HUES48 (cell line): ENCODE measurements at regions not wholly inside any gene's neighbourhood (a gene's known extent, or its start where the extent isn't known, plus 50 kb on each side); places are given as distances from the start of the nearest gene placed in this dataset.

Experiments
- H3K27ac ChIP-seq: one replicate; pipeline ENCODE4 v1.7.0; 2013; ENCODE audit warnings: low read depth, low read length, inconsistent platforms
- H3K27me3 ChIP-seq: 2 replicates; pipeline ENCODE4 v1.6.1; 2013; ENCODE audit warnings: mild to moderate bottlenecking, low read length; ENCODE audit not compliant: control insufficient read depth, insufficient read depth
- H3K36me3 ChIP-seq: 2 replicates; pipeline ENCODE4 v1.6.1; 2013; ENCODE audit warnings: low read length; ENCODE audit not compliant: control insufficient read depth, insufficient read depth
- H3K4me1 ChIP-seq: 2 replicates; pipeline ENCODE4 v1.6.1; 2013; ENCODE audit warnings: mild to moderate bottlenecking, low read length; ENCODE audit not compliant: control insufficient read depth, insufficient read depth
- H3K4me3 ChIP-seq: 2 replicates; pipeline ENCODE4 v1.5.1; 2013; ENCODE audit warnings: mild to moderate bottlenecking, low read depth, low read length
- H3K9ac ChIP-seq: 2 replicates; pipeline ENCODE4 v1.6.1; 2013; ENCODE audit warnings: mild to moderate bottlenecking, low read depth, low read length, moderate library complexity
- H3K9me3 ChIP-seq: 2 replicates; pipeline ENCODE4 v1.6.1; 2013; ENCODE audit warnings: low read length; ENCODE audit not compliant: control insufficient read depth, insufficient read depth

- Histone ChIP-seq H3K27me3 (no peaks in the 10 kb centered on the region), H3K27ac (no peak overlapping the region), H3K4me3 (no peak overlapping the region), H3K9me3 (no peaks in the 10 kb centered on the region), H3K4me1 (peaks cover 8% of the 10 kb centered on the region; the same call in 1 of the 2 replicates), H3K36me3 (no peaks in the 10 kb centered on the region), H3K9ac (no peak overlapping the region)
Observed at GRCh38 chrX:7294483-7294882, 146.5 kb upstream of the PUDP start.

GRCh38 chrX:7286168-7286837 lies 138.3 kb upstream of the PUDP start:
- no peaks in the 10 kb centered on the region for H3K36me3 ChIP-seq
- no peak overlapping the region for H3K27ac ChIP-seq
- H3K27me3 ChIP-seq: no peaks in the 10 kb centered on the region
- H3K4me3 ChIP-seq: no peak overlapping the region
- no peaks in the 10 kb centered on the region for H3K9me3 ChIP-seq
- peaks cover 8% of the 10 kb centered on the region; the same call in 1 of the 2 replicates for H3K4me1 ChIP-seq
- H3K9ac ChIP-seq: no peak overlapping the region

GRCh38 chrX:7285765-7286164 lies 137.8 kb upstream of the PUDP start:
- H3K27ac ChIP-seq: no peak overlapping the region
- H3K4me3 ChIP-seq: no peak overlapping the region
- no peak overlapping the region for H3K9ac ChIP-seq
- H3K9me3 ChIP-seq: no peaks in the 10 kb centered on the region
- no peaks in the 10 kb centered on the region for H3K27me3 ChIP-seq
- no peaks in the 10 kb centered on the region for H3K36me3 ChIP-seq
- H3K4me1 ChIP-seq: peaks cover 4% of the 10 kb centered on the region; the same call in 1 of the 2 replicates

- Histone ChIP-seq H3K27me3 (no peaks in the 10 kb centered on the region), H3K4me3 (no peak overlapping the region), H3K27ac (no peak overlapping the region), H3K9me3 (no peaks in the 10 kb centered on the region), H3K4me1 (no peaks in the 10 kb centered on the region), H3K9ac (no peak overlapping the region), H3K36me3 (no peaks in the 10 kb centered on the region)
Observed at GRCh38 chrX:7283741-7284140, 135.8 kb upstream of the PUDP start.

- no peaks in the 10 kb centered on the region for H3K36me3 ChIP-seq
- H3K9ac ChIP-seq: no peak overlapping the region
- H3K9me3 ChIP-seq: no peaks in the 10 kb centered on the region
- no peak overlapping the region for H3K27ac ChIP-seq
- no peaks in the 10 kb centered on the region for H3K27me3 ChIP-seq
- H3K4me3 ChIP-seq: no peak overlapping the region
- no peaks in the 10 kb centered on the region for H3K4me1 ChIP-seq
Observed at GRCh38 chrX:7280520-7280919, 132.6 kb upstream of the PUDP start.

GRCh38 chrX:7272346-7272745 lies 124.4 kb upstream of the PUDP start:
- Histone ChIP-seq H3K4me1 (no peaks in the 10 kb centered on the region), H3K36me3 (no peaks in the 10 kb centered on the region), H3K9me3 (no peaks in the 10 kb centered on the region), H3K4me3 (no peak overlapping the region), H3K27ac (no peak overlapping the region), H3K27me3 (no peaks in the 10 kb centered on the region), H3K9ac (no peak overlapping the region)

- H3K4me1 ChIP-seq: no peaks in the 10 kb centered on the region
- H3K27me3 ChIP-seq: no peaks in the 10 kb centered on the region
- no peaks in the 10 kb centered on the region for H3K9me3 ChIP-seq
- no peaks in the 10 kb centered on the region for H3K36me3 ChIP-seq
- no peak overlapping the region for H3K4me3 ChIP-seq
- H3K9ac ChIP-seq: no peak overlapping the region
- H3K27ac ChIP-seq: no peak overlapping the region
Observed at GRCh38 chrX:7270933-7271332, 123.0 kb upstream of the PUDP start.

- no peak overlapping the region for H3K4me3 ChIP-seq
- H3K9ac ChIP-seq: no peak overlapping the region
Observed at GRCh38 chrX:7269991-7270390, 122.0 kb upstream of the PUDP start.

GRCh38 chrX:7269589-7269988 lies 121.6 kb upstream of the PUDP start:
- Histone ChIP-seq H3K4me3 (no peak overlapping the region), H3K27ac (no peak overlapping the region), H3K36me3 (no peaks in the 10 kb centered on the region), H3K9ac (no peak overlapping the region), H3K9me3 (no peaks in the 10 kb centered on the region), H3K4me1 (no peaks in the 10 kb centered on the region), H3K27me3 (no peaks in the 10 kb centered on the region)

More at GRCh38 chrX:7269991-7270390, 122.0 kb upstream of the PUDP start:
- Histone ChIP-seq H3K36me3 (no peaks in the 10 kb centered on the region), H3K27me3 (no peaks in the 10 kb centered on the region), H3K4me1 (no peaks in the 10 kb centered on the region), H3K9me3 (no peaks in the 10 kb centered on the region), H3K27ac (no peak overlapping the region)

GRCh38 chrX:7266288-7266687 lies 118.3 kb upstream of the PUDP start:
- no peak overlapping the region for H3K4me3 ChIP-seq
- H3K9ac ChIP-seq: no peak overlapping the region
- no peaks in the 10 kb centered on the region for H3K4me1 ChIP-seq
- H3K9me3 ChIP-seq: no peaks in the 10 kb centered on the region
- H3K27me3 ChIP-seq: no peaks in the 10 kb centered on the region
- H3K27ac ChIP-seq: no peak overlapping the region
- H3K36me3 ChIP-seq: no peaks in the 10 kb centered on the region

- Histone ChIP-seq H3K27me3 (no peaks in the 10 kb centered on the region), H3K27ac (no peak overlapping the region), H3K4me3 (no peak overlapping the region), H3K9ac (no peak overlapping the region), H3K4me1 (no peaks in the 10 kb centered on the region), H3K36me3 (no peaks in the 10 kb centered on the region), H3K9me3 (no peaks in the 10 kb centered on the region)
Observed at GRCh38 chrX:7264399-7264798, 116.4 kb upstream of the PUDP start.
